ENCODE measurements at regions not wholly inside any gene's neighbourhood (a gene's known extent, or its start where the extent isn't known, plus 50 kb on each side); places are given as distances from the start of the nearest gene placed in this dataset.

GRCh38 chr11:86184728-86185380 lies 59.7 kb upstream of the EED start:
- no peak for TF ChIP-seq CTCF (IDR thresholded peaks at IDR 0.05)
- TF ChIP-seq EZH2 (IDR thresholded peaks at IDR 0.05; ENCODE audit: borderline replicate concordance, insufficient read depth, low read depth, low read length, poor library complexity, severe bottlenecking): no peak
